ENCODE measurements at regions not wholly inside any gene's neighbourhood (a gene's known extent, or its start where the extent isn't known, plus 50 kb on each side); places are given as distances from the start of the nearest gene placed in this dataset.

GRCh38 chr12:15049461-15050153 is 76.8 kb downstream of the PDE6H start:
- H3K27me3 Mint-ChIP-seq (ENCODE audit: unreplicated experiment) = no peaks in the 10 kb centered on the region
- DNase-seq = no peak
- H3K4me3 Mint-ChIP-seq (ENCODE audit: low read depth, unreplicated experiment) = no peak overlapping the region
- no peaks in the 10 kb centered on the region for H3K9me3 Mint-ChIP-seq (ENCODE audit: low read depth, unreplicated experiment)
- no peaks in the 10 kb centered on the region for H3K36me3 Mint-ChIP-seq (ENCODE audit: insufficient read depth, unreplicated experiment)
- intact Hi-C loops (cut with micrococcal nuclease; ENCODE audit: unreplicated experiment) = no loop called here
- H3K27ac Mint-ChIP-seq (ENCODE audit: unreplicated experiment) = no peak overlapping the region
- BruUV-seq (replicated peaks) = no TSS peak
- CTCF ChIA-PET = no interaction called here
- H3K4me1 Mint-ChIP-seq (ENCODE audit: low read depth, unreplicated experiment) = no peaks in the 10 kb centered on the region
- TF ChIP-seq, protein P1, sequence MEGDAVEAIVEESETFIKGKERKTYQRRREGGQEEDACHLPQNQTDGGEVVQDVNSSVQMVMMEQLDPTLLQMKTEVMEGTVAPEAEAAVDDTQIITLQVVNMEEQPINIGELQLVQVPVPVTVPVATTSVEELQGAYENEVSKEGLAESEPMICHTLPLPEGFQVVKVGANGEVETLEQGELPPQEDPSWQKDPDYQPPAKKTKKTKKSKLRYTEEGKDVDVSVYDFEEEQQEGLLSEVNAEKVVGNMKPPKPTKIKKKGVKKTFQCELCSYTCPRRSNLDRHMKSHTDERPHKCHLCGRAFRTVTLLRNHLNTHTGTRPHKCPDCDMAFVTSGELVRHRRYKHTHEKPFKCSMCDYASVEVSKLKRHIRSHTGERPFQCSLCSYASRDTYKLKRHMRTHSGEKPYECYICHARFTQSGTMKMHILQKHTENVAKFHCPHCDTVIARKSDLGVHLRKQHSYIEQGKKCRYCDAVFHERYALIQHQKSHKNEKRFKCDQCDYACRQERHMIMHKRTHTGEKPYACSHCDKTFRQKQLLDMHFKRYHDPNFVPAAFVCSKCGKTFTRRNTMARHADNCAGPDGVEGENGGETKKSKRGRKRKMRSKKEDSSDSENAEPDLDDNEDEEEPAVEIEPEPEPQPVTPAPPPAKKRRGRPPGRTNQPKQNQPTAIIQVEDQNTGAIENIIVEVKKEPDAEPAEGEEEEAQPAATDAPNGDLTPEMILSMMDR (IDR thresholded peaks at IDR 0.05; ENCODE audit: unreplicated experiment) = no peak

DNA sequence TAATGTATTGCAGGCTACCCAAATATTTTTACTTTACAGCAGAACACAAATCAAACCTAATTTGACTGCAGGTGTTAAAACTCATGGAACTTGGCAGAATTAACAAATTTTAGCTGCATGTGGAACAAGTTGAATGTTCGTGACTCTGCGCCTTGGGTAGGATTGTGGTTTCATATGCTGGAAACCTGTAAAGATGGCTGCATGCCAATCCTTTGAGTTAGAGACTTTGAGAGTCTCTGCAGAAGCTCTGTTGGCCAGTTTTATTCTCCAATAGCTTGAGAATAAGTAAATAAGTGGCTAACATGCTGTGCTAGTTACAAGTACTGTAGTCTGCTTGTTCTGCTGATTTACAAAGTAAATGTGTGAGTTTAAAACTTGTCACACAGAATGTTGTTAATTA is 77.8 kb downstream of the PDE6H start:
- H3K27ac Mint-ChIP-seq (ENCODE audit: unreplicated experiment) = no peak overlapping the region
- no peaks in the 10 kb centered on the region for H3K4me1 Mint-ChIP-seq (ENCODE audit: low read depth, unreplicated experiment)
- H3K27me3 Mint-ChIP-seq (ENCODE audit: unreplicated experiment) = no peaks in the 10 kb centered on the region
- no peak overlapping the region for H3K4me3 Mint-ChIP-seq (ENCODE audit: low read depth, unreplicated experiment)
- CTCF ChIA-PET = no interaction called here
- no peak for DNase-seq
- intact Hi-C loops (cut with micrococcal nuclease; ENCODE audit: unreplicated experiment) = no loop called here
- TF ChIP-seq, protein P1 (IDR thresholded peaks at IDR 0.05; ENCODE audit: unreplicated experiment) = no peak
- no TSS peak for BruUV-seq (replicated peaks)
- no peaks in the 10 kb centered on the region for H3K36me3 Mint-ChIP-seq (ENCODE audit: insufficient read depth, unreplicated experiment)
- no peaks in the 10 kb centered on the region for H3K9me3 Mint-ChIP-seq (ENCODE audit: low read depth, unreplicated experiment)

GRCh38 chr12:15052691-15053090 is 79.8 kb downstream of the PDE6H start:
- BruUV-seq (replicated peaks) = no TSS peak
- no peaks in the 10 kb centered on the region for H3K4me1 Mint-ChIP-seq (ENCODE audit: low read depth, unreplicated experiment)
- H3K27me3 Mint-ChIP-seq (ENCODE audit: unreplicated experiment) = no peaks in the 10 kb centered on the region
- H3K9me3 Mint-ChIP-seq (ENCODE audit: low read depth, unreplicated experiment) = no peaks in the 10 kb centered on the region
- no peaks in the 10 kb centered on the region for H3K36me3 Mint-ChIP-seq (ENCODE audit: insufficient read depth, unreplicated experiment)
- intact Hi-C loops (cut with micrococcal nuclease; ENCODE audit: unreplicated experiment) = no loop called here
- TF ChIP-seq, protein P1 (IDR thresholded peaks at IDR 0.05; ENCODE audit: unreplicated experiment) = no peak
- no peak overlapping the region for H3K27ac Mint-ChIP-seq (ENCODE audit: unreplicated experiment)
- CTCF ChIA-PET = no interaction called here
- no peak for DNase-seq
- no peak overlapping the region for H3K4me3 Mint-ChIP-seq (ENCODE audit: low read depth, unreplicated experiment)

GRCh38 chr12:15056218-15056617 is 83.4 kb downstream of the PDE6H start:
- no peak overlapping the region for H3K27ac Mint-ChIP-seq (ENCODE audit: unreplicated experiment)
- no peaks in the 10 kb centered on the region for H3K27me3 Mint-ChIP-seq (ENCODE audit: unreplicated experiment)
- TF ChIP-seq, protein P1 (IDR thresholded peaks at IDR 0.05; ENCODE audit: unreplicated experiment) = no peak
- H3K36me3 Mint-ChIP-seq (ENCODE audit: insufficient read depth, unreplicated experiment) = no peaks in the 10 kb centered on the region
- intact Hi-C loops (cut with micrococcal nuclease; ENCODE audit: unreplicated experiment) = no loop called here
- CTCF ChIA-PET = no interaction called here
- DNase-seq = no peak
- BruUV-seq (replicated peaks) = no TSS peak
- H3K9me3 Mint-ChIP-seq (ENCODE audit: low read depth, unreplicated experiment) = no peaks in the 10 kb centered on the region
- H3K4me3 Mint-ChIP-seq (ENCODE audit: low read depth, unreplicated experiment) = no peak overlapping the region
- H3K4me1 Mint-ChIP-seq (ENCODE audit: low read depth, unreplicated experiment) = no peaks in the 10 kb centered on the region

Data from Calu3 (cell line).